NCI-H1694 treated with DMSO at 0.1 percent for 48 hours (cell line): ENCODE measurements at regions not wholly inside any gene's neighbourhood (a gene's known extent, or its start where the extent isn't known, plus 50 kb on each side); places are given as distances from the start of the nearest gene placed in this dataset.
"Not testable (repeated sequence)": the region's sequence is repeated elsewhere in the genome, so short reads cannot be mapped to it uniquely, and the experiment has no call there.

Experiments
- DNase-seq: peaks from one replicate; lab custom pipeline; 2025; lab: John Stamatoyannopoulos, UW

DNA sequence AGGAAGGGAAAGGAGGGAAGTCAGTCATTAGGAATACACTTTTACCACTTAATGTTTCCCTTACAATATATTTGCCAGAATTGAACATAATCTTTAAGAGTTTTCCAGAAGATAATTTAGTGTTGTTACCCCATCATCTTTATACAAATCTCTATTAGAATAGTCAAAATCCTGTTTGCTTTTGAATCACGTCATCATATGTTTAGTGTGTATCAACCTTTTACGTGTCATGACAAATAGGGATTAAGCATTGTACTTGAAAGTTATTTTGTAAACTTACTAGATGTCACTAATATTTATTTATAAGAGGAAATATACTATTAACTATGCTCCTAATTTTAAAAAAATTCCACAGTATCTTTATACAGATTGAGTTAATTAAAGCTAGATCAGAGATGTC, 1899.5 kb downstream of the MAT2B start:
- DNase-seq = no peak

DNA sequence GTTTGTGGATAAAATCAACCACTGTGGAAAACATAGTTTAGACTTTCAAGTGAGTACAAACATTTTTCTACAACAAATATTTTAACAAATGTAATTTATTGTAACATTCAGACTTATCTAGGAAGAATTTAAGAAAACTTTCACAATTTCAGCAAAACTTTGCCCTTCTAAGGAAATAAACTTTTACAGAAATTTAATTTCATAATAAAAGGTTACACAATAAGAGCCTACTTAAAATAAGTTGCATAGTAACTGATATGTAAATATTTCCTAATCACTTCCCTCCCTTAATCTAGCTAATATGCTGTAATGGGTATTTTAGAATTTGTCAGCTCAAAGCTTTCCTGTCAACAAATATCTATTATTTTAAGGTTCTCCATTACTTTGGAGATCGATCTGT, 1899.9 kb downstream of the MAT2B start:
- no peak for DNase-seq

DNA sequence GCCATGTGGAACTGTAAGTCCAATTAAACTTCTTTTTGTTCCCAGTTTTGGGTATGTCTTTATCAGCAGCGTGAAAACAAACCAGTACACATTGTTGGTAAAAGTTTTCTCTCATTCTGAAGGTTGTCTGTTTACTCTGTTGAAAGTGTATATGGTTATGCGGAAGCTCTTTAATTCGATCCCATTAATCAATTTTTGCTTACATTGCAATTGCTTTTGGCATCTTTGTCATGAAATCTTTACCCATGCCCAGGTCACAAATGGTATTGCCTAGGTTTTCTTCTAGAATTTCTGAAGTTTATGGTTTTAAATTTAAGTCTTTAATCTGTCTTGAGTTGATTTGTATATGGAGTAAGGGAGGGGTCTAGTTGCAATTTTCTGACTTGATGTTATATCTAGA, 1901.9 kb downstream of the MAT2B start:
- DNase-seq = no peak

DNA sequence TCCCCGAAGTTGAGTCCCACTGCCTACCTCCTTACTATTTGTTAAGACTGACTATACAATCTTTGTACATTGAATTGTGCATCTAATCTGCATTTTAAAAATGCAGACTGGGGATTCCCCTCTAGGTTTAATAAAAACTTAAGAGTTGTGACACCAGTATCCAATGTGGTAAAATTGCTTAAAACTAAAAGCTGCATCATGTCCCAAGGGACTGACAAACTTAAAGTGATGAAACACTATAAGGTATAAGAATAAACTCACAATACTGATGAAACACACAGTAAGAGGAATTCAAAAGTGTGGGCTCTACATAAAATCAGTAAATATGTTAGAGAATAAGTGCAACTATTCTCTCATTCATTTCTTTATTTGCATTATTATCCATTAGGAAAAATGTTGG, 1905.1 kb downstream of the MAT2B start:
- no peak for DNase-seq

DNA sequence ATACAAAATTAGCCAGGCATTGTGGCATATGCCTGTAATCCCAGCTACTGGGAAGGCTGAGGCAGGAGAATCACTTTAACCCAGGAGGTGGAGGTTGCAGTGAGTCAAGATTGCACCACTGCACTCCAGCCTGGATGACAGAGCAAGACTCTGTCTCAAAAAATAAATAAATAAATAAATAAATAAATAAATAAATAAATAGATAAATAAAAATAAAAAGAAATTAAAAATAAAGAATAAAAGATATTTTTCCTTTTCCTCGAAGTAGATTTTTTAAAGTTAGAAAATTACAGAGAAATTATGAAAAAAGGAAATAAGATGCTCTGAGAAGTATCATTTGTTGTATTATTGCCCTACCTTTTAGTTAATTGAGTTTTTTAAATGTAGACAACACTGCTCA, 1906.1 kb downstream of the MAT2B start:
- DNase-seq = not testable (repeated sequence)

DNA sequence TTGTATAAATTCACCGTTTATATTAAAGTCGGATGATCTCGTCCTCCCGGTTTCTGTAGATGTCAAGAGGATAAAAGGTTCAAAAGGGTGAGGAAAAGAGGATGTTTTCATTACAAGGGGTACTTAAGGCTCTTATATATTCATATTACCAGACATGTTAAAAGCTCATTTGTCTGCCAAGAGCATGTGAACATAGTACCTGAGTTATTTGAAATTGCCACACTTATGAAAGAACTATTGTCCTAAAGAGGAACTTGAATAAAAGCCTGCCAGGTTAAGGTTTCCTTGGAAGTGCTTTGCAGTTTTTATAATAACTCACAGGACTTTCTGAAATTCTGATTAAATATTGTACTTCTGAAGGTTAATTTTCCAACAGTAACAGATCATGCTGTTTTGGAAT, 1915.1 kb downstream of the MAT2B start:
- no peak for DNase-seq

DNA sequence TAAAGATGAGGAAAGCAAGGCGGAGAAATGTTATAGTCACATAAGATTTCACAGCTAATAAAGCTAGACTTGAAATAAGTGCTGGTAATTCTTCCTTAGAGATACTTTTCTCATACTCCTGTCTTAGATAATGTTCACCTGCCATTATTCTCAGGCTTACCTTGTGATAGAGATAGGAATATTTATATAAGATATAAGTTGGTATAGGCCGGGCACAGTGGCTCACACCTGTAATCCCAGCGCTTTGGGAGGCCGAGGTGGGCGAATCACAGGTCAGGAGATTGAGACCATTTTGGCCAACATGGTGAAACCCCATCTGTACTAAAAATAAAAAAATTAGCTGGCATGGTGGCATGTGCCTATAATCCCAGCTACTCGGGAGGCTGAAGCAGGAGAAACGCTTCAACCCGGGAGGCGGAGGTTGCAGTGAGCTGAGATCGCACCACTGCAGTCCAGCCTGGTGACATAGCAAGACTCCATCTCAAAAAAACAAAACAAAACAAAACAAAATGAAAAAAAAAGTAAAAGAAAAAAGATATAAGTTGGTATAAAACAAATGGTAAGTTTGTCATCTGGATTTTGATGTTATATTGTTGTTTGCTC, 1918.4 kb downstream of the MAT2B start:
- DNase-seq = no peak

DNA sequence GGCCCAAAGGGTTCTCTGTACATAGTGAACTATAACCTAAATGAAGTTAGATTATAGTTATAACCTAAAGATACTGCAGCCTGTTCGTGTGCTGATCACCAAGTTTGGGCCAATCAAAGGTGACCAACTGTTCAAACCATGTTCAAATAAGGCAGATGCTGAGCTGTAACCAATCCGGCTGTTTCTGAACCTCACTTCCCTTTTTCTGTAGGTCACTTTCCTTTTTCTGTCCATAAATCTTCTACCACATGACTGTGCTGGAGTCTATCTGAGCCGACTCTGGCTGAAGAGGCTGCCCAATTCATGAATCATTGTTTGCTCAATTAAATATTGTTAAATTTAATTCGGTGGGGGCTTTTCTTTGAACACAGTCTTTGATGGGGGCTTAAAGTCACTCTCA, 1920.2 kb downstream of the MAT2B start:
- no peak for DNase-seq

DNA sequence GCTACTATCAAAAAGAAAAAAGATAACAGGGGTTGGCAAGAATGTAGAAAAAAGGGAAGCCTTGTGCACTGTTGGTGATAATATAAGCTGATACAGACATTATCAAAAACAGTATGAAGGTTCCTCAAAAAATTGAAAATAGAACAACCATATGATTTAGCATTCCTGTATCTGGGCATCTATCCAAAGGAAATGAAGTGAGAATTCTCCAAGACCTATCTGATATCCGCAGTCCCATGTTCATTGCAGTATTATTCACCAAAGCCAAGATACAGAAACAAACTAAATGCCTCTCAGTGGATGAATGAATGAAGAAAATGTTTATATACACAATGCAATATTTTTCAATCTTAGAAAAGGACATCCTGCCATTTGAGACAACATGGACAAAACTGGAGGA, 1943.3 kb downstream of the MAT2B start:
- no peak for DNase-seq

DNA sequence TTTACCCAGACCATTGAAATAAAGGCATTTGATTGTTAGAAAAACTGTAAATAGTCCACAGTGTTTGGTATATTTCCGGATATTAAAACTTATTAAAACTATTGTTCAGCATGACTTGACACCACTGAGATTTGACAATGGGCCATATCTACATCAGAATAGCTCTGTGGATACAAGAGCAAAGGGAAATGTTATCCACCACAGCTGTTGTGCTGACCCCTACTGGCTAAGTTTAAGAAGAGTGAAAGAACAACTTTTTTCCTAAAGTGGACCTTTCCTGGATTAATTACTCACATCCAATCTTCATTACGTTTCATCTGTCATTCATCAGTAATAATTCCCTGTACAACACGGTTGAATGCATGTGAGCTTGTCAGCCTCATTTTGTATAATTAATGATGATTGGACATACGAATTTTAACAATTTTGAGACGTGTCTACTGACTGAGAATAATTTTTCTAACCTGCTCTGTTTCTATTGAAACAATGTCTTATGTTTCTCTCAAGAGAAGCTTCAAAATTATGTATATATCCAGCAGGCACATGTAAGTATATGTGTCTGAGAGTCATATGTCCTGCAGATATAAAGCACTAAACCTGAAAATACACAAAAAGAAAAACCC, 1952.6 kb downstream of the MAT2B start:
- DNase-seq = no peak

DNA sequence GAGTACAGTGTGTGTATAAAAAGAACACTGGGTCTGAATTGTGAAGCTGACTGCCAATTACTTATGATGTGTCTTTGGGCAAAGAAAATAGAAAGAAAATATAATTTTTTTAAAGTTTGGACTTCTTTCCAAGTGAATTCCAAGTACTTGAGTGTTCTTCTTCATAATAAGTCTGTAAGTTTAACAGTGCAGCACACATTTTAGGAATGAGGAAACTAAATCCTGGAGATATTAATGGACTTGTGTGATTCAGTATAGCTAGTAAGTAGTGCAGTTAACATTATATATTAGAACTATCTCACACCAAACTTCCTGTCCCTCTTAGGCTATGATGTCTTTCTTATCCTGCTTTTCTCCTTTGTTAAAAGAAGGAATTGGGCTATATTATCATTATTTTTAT, 1953.8 kb downstream of the MAT2B start:
- no peak for DNase-seq

DNA sequence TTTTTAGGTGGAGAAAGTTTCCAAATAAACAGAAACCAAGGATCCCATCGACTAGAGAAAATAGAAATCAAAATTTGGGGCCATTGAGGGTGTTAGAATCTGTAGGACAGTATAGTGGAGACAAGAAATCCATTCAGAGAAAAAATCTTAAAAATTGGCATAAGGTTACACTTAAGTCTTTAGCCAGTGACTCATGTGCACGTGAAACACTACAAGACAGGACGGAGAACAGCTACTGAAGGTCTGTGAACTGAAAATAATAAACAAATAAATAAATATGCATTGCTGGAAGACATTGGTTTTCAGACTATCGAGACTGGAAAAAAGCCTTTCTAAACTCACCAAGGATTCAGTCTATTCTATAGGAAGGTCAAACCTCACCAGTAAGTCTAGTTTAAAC, 1955.5 kb downstream of the MAT2B start:
- no peak for DNase-seq

DNA sequence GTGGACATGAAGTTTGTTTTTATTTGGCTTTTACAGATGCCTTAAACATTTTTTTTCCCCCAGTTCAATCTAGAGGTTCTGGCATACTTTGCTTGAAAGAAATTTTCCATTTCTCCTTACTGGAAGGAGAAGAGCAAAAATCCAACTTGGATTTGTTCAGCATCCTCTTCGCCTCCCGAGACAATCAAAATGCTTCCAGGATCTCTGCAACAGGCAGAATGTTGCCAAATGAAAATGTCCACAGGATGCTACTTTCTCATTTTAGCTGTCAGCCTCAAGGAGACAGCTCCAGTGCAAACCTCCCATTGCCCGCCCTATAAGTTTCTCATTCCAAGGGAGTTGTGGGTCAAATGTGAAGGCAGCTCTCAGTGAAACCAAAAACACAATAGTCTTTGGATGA, 1972.1 kb downstream of the MAT2B start:
- DNase-seq = no peak

DNA sequence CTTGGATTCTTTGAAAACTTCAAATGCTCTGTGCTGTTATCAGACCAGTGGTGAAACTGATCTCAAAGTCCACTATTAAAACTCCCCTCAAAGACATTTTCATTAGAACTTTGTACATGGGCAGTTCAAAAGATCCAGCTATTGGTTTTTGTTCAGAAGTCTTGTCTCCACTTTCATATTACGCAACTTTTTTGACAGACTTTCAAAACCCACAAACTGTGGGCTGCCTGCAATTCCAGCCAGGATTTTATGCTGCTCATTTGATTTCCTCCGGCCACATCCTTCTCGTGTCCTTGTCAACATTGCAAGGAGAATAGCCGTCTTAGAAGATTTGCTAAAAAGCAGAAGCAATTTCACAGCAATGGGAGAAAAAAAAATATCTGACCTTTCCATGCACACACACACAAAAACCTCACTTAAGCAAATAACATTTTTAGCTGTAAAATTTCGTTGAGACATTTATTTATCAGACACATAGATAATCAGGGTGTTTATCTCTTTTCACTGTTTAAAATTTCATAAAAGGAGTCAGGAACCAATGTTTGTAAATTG, 1990.5 kb downstream of the MAT2B start:
- no peak for DNase-seq

DNA sequence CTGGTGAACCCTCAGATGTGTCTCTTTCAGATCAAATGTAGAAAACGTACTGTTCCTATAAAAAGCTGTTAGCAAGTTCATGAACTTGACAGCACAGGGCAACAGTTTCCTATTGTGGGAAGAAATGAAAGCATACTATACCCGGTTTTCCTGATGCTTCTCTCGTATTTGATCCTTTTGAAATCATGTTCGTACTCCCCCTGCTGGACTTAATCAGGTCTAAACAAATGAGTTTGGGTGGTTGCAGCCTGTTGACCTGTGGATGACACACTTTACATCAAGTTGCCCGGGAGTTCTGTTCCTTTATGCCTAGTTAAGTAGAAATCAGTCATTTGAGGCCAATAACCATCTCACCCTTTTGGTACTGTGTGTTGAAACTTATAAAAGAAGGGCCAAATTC, 1992.3 kb downstream of the MAT2B start:
- DNase-seq = peak; percentile 3

DNA sequence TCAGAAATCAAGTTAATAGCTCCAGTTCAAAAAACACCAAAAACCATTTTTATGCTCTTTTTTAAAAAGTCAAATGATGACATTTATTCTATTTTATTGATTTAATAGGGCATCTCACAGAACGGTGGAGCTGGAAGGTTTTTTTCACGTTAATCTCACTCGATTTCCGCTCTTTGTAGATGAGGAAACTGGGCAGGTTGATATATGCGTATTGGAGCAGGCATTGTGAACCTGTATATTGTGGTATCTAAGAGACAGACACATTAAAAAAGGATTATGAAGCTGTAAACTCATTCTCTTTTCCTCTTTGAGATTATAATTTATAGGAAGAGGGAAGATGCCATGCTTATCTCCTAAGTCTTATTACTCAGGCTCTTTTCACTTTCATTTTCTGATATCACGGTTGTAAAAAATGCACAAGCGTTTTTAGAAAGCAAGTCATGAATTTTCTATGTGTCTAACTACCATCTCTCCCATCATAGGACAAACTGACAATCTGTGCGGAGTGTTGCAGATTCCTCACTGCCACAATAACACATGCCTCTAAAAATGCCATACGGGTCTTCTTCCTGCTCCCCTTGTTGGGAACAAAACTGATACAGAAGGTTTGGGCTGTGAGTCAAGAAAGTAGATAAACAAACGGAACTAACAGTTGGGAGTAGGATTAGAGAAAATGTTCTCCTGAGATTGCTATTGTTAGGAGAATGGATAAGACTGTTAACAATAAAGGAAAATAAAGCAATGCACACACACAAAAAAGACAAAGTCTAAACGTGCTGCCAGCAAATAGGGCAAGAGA, 1997.7 kb downstream of the MAT2B start:
- no peak for DNase-seq

DNA sequence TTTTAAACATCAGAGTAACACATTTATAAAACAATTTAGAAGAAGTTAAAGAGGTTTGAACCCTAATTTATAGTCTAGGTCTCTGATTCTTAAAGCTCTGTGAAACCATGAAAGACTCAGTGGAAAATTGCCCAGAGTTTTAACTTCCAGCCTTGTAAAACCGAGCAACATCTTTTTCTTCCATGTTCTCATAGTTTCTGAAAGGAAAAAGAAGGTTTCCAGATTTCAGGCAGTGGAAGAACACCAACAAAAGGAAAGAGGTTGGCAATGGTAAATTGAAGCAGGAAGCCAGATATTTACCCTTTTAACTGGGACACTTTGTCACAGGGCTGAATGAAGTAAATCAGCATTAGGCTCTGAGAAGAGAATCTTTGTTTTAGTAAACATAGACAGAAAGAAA, 1999.3 kb downstream of the MAT2B start:
- DNase-seq = no peak

DNA sequence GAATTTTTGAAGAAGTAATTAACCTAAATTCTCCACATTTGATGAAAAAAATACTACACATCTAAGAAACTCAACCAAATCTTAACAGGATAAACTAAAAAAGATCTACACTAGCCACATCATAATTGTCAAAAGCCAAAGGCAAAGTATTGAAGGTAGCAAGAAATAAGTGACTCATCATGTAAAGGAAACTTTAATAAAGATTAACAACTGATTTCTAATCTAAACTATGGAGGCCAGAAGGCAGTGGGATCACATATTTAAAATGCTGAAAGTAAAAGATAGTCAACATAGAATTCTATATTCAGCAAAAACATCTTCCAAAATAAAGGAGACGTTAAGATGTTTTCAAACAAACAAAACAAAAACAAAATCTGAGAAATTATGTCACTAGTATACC, 2002.9 kb downstream of the MAT2B start:
- DNase-seq = no peak

DNA sequence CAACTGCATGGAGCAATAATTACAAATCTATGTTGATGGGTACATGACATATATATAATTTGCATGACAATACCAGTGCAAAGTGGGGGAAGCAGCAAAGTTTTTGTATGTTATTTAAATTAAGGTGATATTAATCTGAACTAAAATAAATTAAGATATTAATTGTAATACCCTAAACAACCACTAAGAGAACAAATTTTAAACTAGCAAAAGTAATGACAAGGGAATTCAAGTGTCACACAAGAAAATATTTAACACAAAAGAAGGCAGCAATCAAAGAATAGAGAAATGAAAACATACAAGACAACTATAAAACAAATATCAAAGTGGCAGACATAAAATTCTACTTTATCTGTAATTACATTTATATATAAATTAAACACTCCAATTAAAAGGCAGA, 2003.4 kb downstream of the MAT2B start:
- no peak for DNase-seq

DNA sequence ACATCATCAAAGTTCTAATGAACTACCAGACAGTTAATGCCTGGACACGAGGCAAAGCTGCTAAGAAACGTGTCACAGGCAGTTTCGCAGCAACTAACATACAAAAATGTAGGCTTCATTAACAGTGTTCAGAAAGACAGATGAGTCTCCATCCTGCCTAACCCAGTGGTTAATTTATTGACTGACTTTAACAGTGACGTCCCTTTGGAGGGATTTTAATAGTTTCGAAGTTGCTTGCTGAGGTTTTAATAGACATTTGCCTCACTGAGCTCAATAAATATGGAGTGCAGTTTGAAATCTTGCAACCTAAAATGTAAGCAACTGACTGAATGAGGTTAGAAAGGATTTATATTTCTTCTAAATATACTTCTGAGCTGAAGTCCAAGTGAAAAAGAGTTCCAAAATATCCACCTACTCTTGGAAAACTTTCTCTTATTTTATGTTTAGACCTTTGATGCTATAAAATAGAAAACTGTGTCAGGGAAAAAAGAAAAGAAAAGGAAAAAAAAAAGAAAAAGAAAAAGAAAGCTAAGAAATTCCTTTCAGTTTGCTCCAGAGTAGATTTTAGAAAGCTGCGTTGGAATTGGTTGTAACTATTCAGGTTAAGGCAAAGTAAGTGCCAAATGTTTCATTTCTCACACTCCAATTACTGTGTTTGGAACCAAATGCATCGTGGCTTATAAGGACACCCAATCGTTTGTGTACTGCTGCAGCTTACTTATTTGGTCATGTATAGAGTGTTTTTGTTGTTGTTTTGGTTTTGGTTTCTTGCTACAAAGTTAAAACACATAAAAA, 2016.6 kb downstream of the MAT2B start:
- DNase-seq = no peak

DNA sequence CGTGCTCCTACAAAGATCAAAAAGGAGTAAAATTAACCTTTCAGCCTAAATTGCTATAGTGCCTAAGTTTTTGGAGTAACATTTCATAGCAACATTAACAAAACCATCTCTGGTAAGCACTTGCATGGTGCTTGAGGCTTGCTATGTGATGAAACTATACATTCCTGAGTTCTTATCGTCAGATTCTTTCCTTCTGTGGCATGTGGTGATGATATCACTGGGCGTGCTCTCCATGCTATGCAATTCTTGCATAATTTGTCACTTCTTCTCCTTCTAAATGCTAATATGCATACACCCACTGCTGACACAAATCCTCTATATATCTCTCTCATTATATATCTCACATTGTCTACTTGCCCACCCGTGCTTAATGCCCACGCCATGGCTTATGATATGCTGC, 2019.9 kb downstream of the MAT2B start:
- DNase-seq = no peak

DNA sequence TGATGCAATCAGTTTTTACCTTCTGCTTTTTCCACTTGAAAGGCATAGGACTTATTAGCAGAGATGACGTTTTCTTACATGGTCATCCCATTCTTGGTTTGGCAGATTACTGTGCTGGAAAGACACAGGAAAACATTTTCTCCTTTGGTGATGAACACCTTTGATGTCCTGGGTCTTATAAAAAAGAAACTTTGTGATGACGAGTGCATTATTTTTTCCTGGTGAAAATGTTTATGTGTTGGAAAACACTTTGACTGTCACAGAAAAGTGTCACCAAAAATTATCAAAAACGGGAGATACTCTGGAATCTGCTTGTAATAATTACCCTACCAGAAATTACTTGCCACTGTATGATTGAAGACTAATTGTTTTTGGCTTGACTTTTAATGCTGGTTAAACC, 2020.9 kb downstream of the MAT2B start:
- no peak for DNase-seq
